ENCODE measurements at regions not wholly inside any gene's neighbourhood (a gene's known extent, or its start where the extent isn't known, plus 50 kb on each side); places are given as distances from the start of the nearest gene placed in this dataset.
"Not testable (repeated sequence)": the region's sequence is repeated elsewhere in the genome, so short reads cannot be mapped to it uniquely, and the experiment has no call there.

- TF ChIP-seq POLR2AphosphoS5, CTCF, EP300 (IDR thresholded peaks at IDR 0.05): not testable (repeated sequence)
These were observed 126.6 kb downstream of the OR4F15 start for GRCh38 chr15:101938555-101938954.
